GM23338 (cell line): ENCODE measurements at regions not wholly inside any gene's neighbourhood (a gene's known extent, or its start where the extent isn't known, plus 50 kb on each side); places are given as distances from the start of the nearest gene placed in this dataset.

ENCODE experiments used
- ATAC-seq: fragments of 200-7000 bp; cut with Tn5 transposase; 3 replicates; pipeline ENCODE4 v1.9.1; 2020
- DNase-seq: peaks from one replicate; pipeline ENCODE4 v3.0.0-alpha.2; 2015; ENCODE audit warnings: low spot score
- H2AFZ ChIP-seq: fragments of 200-600 bp; sonication (generic); 2 replicates; pipeline ENCODE4 v1.8.0; 2016; ENCODE audit warnings: antibody characterized with exemption, mild to moderate bottlenecking, moderate library complexity
- H3F3A ChIP-seq: fragments of 200-600 bp; sonication (generic); replicated peaks from 2 replicates; pipeline ENCODE4 v1.8.0; 2017; ENCODE audit warnings: antibody characterized with exemption, mixed run types, low read depth
- H3K27ac ChIP-seq: fragments of 200-600 bp; sonication (generic); 2 replicates; pipeline ENCODE4 v1.6.1; 2016; ENCODE audit warnings: low read depth
- H3K27me3 ChIP-seq: fragments of 200-600 bp; sonication (generic); 2 replicates; pipeline ENCODE4 v1.8.0; 2016; ENCODE audit warnings: mild to moderate bottlenecking, mixed run types, moderate library complexity; ENCODE audit not compliant: insufficient read depth
- H3K36me3 ChIP-seq: fragments of 200-600 bp; sonication (generic); 2 replicates; pipeline ENCODE4 v1.8.0; 2016; ENCODE audit warnings: mild to moderate bottlenecking; ENCODE audit not compliant: insufficient read depth
- H3K4me1 ChIP-seq: fragments of 200-600 bp; sonication (generic); 2 replicates; pipeline ENCODE4 v1.8.0; 2016; ENCODE audit warnings: mild to moderate bottlenecking, moderate library complexity; ENCODE audit not compliant: insufficient read depth
- H3K4me2 ChIP-seq: fragments of 200-600 bp; sonication (generic); 2 replicates; pipeline ENCODE4 v1.7.1; 2017; ENCODE audit warnings: mixed run types
- H3K4me3 ChIP-seq: fragments of 200-600 bp; sonication (generic); 2 replicates; pipeline ENCODE4 v1.6.1; 2016; ENCODE audit warnings: mixed run types
- H3K79me2 ChIP-seq: fragments of 200-600 bp; sonication (generic); replicated peaks from 2 replicates; pipeline ENCODE4 v1.8.0; 2017; ENCODE audit warnings: mild to moderate bottlenecking; ENCODE audit not compliant: insufficient read depth
- H3K9me2 ChIP-seq: fragments of 200-600 bp; sonication (generic); 2 replicates; pipeline ENCODE4 v1.8.0; 2017; ENCODE audit not compliant: insufficient read depth
- H4K20me1 ChIP-seq: fragments of 200-600 bp; sonication (generic); replicated peaks from 2 replicates; pipeline ENCODE4 v1.8.0; 2017; ENCODE audit warnings: mild to moderate bottlenecking; ENCODE audit not compliant: insufficient read depth
- H3K27ac Mint-ChIP-seq: 2 replicates; pipeline ENCODE4 v1.8.0; 2020; ENCODE audit warnings: inconsistent platforms, mild to moderate bottlenecking, moderate library complexity, mixed read lengths
- H3K27me3 Mint-ChIP-seq: 3 replicates; pipeline ENCODE4 v1.8.0; 2022; ENCODE audit warnings: low read depth, mild to moderate bottlenecking, moderate library complexity, mixed read lengths, inconsistent platforms; ENCODE audit not compliant: insufficient read depth, poor library complexity
- H3K36me3 Mint-ChIP-seq: 3 replicates; pipeline ENCODE4 v1.8.0; 2021; ENCODE audit warnings: low read depth, mild to moderate bottlenecking, inconsistent platforms, moderate library complexity, mixed read lengths
- H3K4me1 Mint-ChIP-seq: 3 replicates; pipeline ENCODE4 v1.8.0; 2020; ENCODE audit warnings: mild to moderate bottlenecking, inconsistent platforms, mixed read lengths
- H3K4me3 Mint-ChIP-seq: 3 replicates; pipeline ENCODE4 v1.8.0; 2021; ENCODE audit warnings: moderate library complexity, mild to moderate bottlenecking, inconsistent platforms, mixed read lengths
- H3K9me3 Mint-ChIP-seq: 3 replicates; pipeline ENCODE4 v1.8.0; 2020; ENCODE audit warnings: moderate library complexity, mild to moderate bottlenecking, inconsistent platforms, mixed read lengths
- CREB1 ChIP-seq: fragments of 250-450 bp; sonication (Bioruptor Pico); IDR thresholded peaks from 2 replicates; pipeline ENCODE4 v1.5.0; 2020; ENCODE audit warnings: low read depth, mild to moderate bottlenecking, moderate library complexity
- EZH2 ChIP-seq: fragments of 200-600 bp; sonication (generic); IDR thresholded peaks from one replicate; pipeline ENCODE4 v1.8.0; 2017; ENCODE audit warnings: antibody characterized with exemption, mild to moderate bottlenecking, low read depth; ENCODE audit not compliant: unreplicated experiment
- EZH2phosphoT487 ChIP-seq: fragments of 200-600 bp; sonication (generic); IDR thresholded peaks from one replicate; pipeline ENCODE4 v1.8.1; 2018; ENCODE audit warnings: antibody characterized with exemption; ENCODE audit not compliant: unreplicated experiment
- NANOG ChIP-seq: IDR thresholded peaks from 2 replicates; pipeline ENCODE4 v1.6.1; 2016; ENCODE audit warnings: antibody characterized with exemption, borderline replicate concordance
- POLR2AphosphoS5 ChIP-seq: IDR thresholded peaks from 2 replicates; pipeline ENCODE4 v1.6.1; 2016; ENCODE audit warnings: antibody characterized with exemption, low read depth
- STAT1 ChIP-seq: IDR thresholded peaks from one replicate; pipeline ENCODE4 v1.6.1; 2016; ENCODE audit warnings: antibody characterized with exemption; ENCODE audit not compliant: unreplicated experiment
- ZNF114 ChIP-seq: fragments of 250-450 bp; sonication (Bioruptor Pico); IDR thresholded peaks from 2 replicates; pipeline ENCODE4 v1.5.0; 2020; ENCODE audit warnings: mild to moderate bottlenecking, moderate library complexity
- ZNF331 ChIP-seq: fragments of 250-450 bp; sonication (Bioruptor Pico); IDR thresholded peaks from 2 replicates; pipeline ENCODE4 v1.5.0; 2020; ENCODE audit warnings: low read depth, mild to moderate bottlenecking, moderate library complexity
- TF ChIP-seq, protein P1 (sequence below): IDR thresholded peaks from 2 replicates; pipeline ENCODE4 v1.6.1; 2016; ENCODE audit warnings: antibody characterized with exemption
- TF ChIP-seq, protein P2 (sequence below): IDR thresholded peaks from one replicate; pipeline ENCODE4 v1.6.1; 2018; ENCODE audit warnings: antibody characterized with exemption; ENCODE audit not compliant: unreplicated experiment
- TF ChIP-seq, protein P3 (sequence below), 2 experiments: fragments of 200-600 bp in 1 of 2; sonication (generic) in 1 of 2; conservative IDR thresholded peaks; 2 replicates each; pipeline versions ENCODE4 v1.5.1 to v1.6.1; 2016 to 2017; ENCODE audit warnings: antibody characterized with exemption in 2 of 2, low read depth in 2 of 2, mild to moderate bottlenecking in 2 of 2, moderate library complexity in 1 of 2

DNA sequence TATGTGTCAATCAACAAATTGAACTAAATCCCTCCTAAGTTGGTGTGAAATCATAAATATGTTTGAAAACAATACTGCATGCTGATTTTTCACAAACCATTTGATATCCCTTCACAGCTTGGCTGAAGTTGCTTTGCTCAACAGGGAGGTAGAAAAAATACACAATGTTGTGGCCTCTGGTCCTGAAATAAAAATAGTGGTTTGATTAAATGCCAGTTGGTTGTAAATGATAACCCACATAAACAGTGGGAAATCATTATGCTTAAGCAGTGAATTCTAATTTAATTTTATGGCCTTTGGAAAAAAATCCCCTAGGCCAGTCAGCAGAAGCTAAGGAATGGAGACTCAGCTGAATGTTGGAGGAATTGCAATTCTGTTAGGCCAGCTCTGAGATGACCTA is 359.4 kb upstream of the CWC22 start:
- Histone ChIP-seq H3K4me2 (no peak overlapping the region), H3K79me2 (no peaks in the 10 kb centered on the region), H3K9me2 (no peaks in the 10 kb centered on the region), H3F3A (no peaks in the 10 kb centered on the region), H3K27me3 (no peaks in the 10 kb centered on the region), H3K27ac (no peak overlapping the region), H4K20me1 (no peaks in the 10 kb centered on the region), H3K4me1 (peaks cover 9% of the 10 kb centered on the region), H3K36me3 (no peaks in the 10 kb centered on the region), H3K4me3 (no peak overlapping the region), H2AFZ (no peak overlapping the region)
- no peaks in the 10 kb centered on the region for H3K36me3 Mint-ChIP-seq
- no peak for TF ChIP-seq ZNF114 (CRISPR knock-in tag)
- no peak for TF ChIP-seq NANOG
- TF ChIP-seq EZH2 = no peak
- no peak for TF ChIP-seq EZH2phosphoT487
- TF ChIP-seq POLR2AphosphoS5 = no peak
- TF ChIP-seq, protein P1, sequence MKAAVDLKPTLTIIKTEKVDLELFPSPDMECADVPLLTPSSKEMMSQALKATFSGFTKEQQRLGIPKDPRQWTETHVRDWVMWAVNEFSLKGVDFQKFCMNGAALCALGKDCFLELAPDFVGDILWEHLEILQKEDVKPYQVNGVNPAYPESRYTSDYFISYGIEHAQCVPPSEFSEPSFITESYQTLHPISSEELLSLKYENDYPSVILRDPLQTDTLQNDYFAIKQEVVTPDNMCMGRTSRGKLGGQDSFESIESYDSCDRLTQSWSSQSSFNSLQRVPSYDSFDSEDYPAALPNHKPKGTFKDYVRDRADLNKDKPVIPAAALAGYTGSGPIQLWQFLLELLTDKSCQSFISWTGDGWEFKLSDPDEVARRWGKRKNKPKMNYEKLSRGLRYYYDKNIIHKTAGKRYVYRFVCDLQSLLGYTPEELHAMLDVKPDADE = no peak
- TF ChIP-seq ZNF331 (CRISPR knock-in tag) = no peak
- TF ChIP-seq CREB1 (CRISPR knock-in tag) = no peak
- H3K4me1 Mint-ChIP-seq = peaks cover 10% of the 10 kb centered on the region
- H3K4me3 Mint-ChIP-seq = no peak overlapping the region
- ATAC-seq (no peak), DNase-seq (no peak)
- H3K27ac Mint-ChIP-seq = no peak overlapping the region
- no peaks in the 10 kb centered on the region; the same call in 2 of the 3 replicates for H3K9me3 Mint-ChIP-seq
- no peaks in the 10 kb centered on the region for H3K27me3 Mint-ChIP-seq

DNA sequence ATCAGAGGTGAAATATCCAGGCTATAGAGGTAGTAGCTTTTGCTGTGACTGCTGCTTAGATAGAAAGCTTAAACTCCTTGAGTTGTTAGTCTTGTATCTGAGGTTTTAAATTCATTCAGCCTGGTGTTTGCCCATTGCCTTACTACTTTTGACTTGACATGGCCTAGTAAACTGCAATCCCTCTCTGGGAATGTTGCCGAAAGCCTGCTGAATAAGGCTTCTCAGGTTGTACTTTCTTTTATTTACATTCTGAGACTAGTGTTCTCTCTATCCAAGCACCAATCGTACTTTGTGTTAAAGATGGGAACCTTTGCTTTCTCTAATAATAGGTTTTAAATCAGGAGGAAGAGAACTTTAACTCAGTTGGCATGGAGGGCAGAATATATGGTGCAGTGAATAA is 357.6 kb upstream of the CWC22 start:
- Histone ChIP-seq H3K27ac (no peak overlapping the region), H3K4me3 (no peak overlapping the region), H3F3A (no peaks in the 10 kb centered on the region), H3K9me2 (no peaks in the 10 kb centered on the region), H3K4me2 (no peak overlapping the region), H3K79me2 (no peaks in the 10 kb centered on the region), H3K27me3 (no peaks in the 10 kb centered on the region), H2AFZ (peak overlapping the region; percentile 34; the same call in 1 of the 2 replicates), H4K20me1 (no peaks in the 10 kb centered on the region), H3K4me1 (no peaks in the 10 kb centered on the region), H3K36me3 (no peaks in the 10 kb centered on the region)
- Mint-ChIP-seq H3K9me3 (no peaks in the 10 kb centered on the region; the same call in 2 of the 3 replicates), H3K36me3 (no peaks in the 10 kb centered on the region), H3K27me3 (no peaks in the 10 kb centered on the region), H3K27ac (no peak overlapping the region), H3K4me1 (peaks cover 2% of the 10 kb centered on the region; the same call in 1 of the 3 replicates), H3K4me3 (no peak overlapping the region)
- no peak for DNase-seq
- ATAC-seq = no peak
- TF ChIP-seq EZH2 (no peak), STAT1 (no peak), ZNF114 (CRISPR knock-in tag) (no peak), ZNF331 (CRISPR knock-in tag) (no peak), EZH2phosphoT487 (no peak), POLR2AphosphoS5 (no peak), CREB1 (CRISPR knock-in tag) (no peak)
- TF ChIP-seq, protein P2, sequence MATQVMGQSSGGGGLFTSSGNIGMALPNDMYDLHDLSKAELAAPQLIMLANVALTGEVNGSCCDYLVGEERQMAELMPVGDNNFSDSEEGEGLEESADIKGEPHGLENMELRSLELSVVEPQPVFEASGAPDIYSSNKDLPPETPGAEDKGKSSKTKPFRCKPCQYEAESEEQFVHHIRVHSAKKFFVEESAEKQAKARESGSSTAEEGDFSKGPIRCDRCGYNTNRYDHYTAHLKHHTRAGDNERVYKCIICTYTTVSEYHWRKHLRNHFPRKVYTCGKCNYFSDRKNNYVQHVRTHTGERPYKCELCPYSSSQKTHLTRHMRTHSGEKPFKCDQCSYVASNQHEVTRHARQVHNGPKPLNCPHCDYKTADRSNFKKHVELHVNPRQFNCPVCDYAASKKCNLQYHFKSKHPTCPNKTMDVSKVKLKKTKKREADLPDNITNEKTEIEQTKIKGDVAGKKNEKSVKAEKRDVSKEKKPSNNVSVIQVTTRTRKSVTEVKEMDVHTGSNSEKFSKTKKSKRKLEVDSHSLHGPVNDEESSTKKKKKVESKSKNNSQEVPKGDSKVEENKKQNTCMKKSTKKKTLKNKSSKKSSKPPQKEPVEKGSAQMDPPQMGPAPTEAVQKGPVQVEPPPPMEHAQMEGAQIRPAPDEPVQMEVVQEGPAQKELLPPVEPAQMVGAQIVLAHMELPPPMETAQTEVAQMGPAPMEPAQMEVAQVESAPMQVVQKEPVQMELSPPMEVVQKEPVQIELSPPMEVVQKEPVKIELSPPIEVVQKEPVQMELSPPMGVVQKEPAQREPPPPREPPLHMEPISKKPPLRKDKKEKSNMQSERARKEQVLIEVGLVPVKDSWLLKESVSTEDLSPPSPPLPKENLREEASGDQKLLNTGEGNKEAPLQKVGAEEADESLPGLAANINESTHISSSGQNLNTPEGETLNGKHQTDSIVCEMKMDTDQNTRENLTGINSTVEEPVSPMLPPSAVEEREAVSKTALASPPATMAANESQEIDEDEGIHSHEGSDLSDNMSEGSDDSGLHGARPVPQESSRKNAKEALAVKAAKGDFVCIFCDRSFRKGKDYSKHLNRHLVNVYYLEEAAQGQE = no peak
- TF ChIP-seq, protein P3, sequence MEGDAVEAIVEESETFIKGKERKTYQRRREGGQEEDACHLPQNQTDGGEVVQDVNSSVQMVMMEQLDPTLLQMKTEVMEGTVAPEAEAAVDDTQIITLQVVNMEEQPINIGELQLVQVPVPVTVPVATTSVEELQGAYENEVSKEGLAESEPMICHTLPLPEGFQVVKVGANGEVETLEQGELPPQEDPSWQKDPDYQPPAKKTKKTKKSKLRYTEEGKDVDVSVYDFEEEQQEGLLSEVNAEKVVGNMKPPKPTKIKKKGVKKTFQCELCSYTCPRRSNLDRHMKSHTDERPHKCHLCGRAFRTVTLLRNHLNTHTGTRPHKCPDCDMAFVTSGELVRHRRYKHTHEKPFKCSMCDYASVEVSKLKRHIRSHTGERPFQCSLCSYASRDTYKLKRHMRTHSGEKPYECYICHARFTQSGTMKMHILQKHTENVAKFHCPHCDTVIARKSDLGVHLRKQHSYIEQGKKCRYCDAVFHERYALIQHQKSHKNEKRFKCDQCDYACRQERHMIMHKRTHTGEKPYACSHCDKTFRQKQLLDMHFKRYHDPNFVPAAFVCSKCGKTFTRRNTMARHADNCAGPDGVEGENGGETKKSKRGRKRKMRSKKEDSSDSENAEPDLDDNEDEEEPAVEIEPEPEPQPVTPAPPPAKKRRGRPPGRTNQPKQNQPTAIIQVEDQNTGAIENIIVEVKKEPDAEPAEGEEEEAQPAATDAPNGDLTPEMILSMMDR (conservative IDR thresholded peaks at IDR 0.05; ENCODE audit: low read depth in 2 of 2) = no peak
- TF ChIP-seq, protein P1 = no peak
